Thyroid gland (tissue), 4 donors: ENCODE measurements at regions not wholly inside any gene's neighbourhood (a gene's known extent, or its start where the extent isn't known, plus 50 kb on each side); places are given as distances from the start of the nearest gene placed in this dataset.
"Not testable (repeated sequence)": the region's sequence is repeated elsewhere in the genome, so short reads cannot be mapped to it uniquely, and the experiment has no call there.

Source experiments
- DNase-seq, 2 donors: peaks; one replicate each; pipeline ENCODE4 v3.0.0-alpha.2; 2019
- H3K27ac ChIP-seq, 3 donors: fragments of 200-600 bp; sonication (generic); 1 replicate in 2 of 3; 2 replicates in 1 of 3; pipeline ENCODE4 v1.5.1; 2016 to 2019; ENCODE audit warnings: mild to moderate bottlenecking in 1 of 3, moderate library complexity in 1 of 3
- H3K27me3 ChIP-seq: fragments of 200-600 bp; sonication (generic); one replicate; pipeline ENCODE4 v1.5.1; 2019
- H3K36me3 ChIP-seq, 2 donors: fragments of 200-600 bp; sonication (generic); one replicate each; pipeline ENCODE4 v1.5.1; 2016 to 2019
- H3K4me1 ChIP-seq, 2 donors: fragments of 200-600 bp; sonication (generic); one replicate each; pipeline ENCODE4 v1.5.1; 2017 to 2019
- H3K4me3 ChIP-seq, 3 donors: fragments of 200-600 bp; sonication (generic); replicated peaks in 1 of 3; 1 replicate in 2 of 3; 2 replicates in 1 of 3; pipeline ENCODE4 v1.5.1; 2016; ENCODE audit warnings: mild to moderate bottlenecking in 1 of 3
- H3K9me3 ChIP-seq: fragments of 200-600 bp; sonication (generic); one replicate; pipeline ENCODE4 v1.5.1; 2017
- POLR2A ChIP-seq, 2 donors: fragments of 450-650 bp; IDR thresholded peaks; one replicate each; pipeline ENCODE4 v1.6.1; 2017; ENCODE audit warnings: antibody characterized with exemption in 2 of 2, mild to moderate bottlenecking in 2 of 2, moderate library complexity in 1 of 2
- WGBS, 2 donors: methylation state at CpG; one replicate each; pipeline ENCODE4 v1.1.5; 2017; 5-methylcytosine and 5-hydroxymethylcytosine counted together
- intact Hi-C: fragments of 100-400 bp; cut with DNase I; formaldehyde crosslinking; loops from one replicate; pipeline ENCODE4 v1.15.1; 2023
- TF ChIP-seq, protein P1 (sequence below), 6 experiments: fragments of 200-600 bp in 3 of 6; fragments of 450-650 bp in 3 of 6; sonication (generic) in 3 of 6; IDR thresholded peaks; one replicate each; pipeline ENCODE4 v1.5.1; 2016 to 2019; ENCODE audit warnings: antibody characterized with exemption in 6 of 6, mild to moderate bottlenecking in 2 of 6, inconsistent platforms in 1 of 6, moderate library complexity in 1 of 6

DNA sequence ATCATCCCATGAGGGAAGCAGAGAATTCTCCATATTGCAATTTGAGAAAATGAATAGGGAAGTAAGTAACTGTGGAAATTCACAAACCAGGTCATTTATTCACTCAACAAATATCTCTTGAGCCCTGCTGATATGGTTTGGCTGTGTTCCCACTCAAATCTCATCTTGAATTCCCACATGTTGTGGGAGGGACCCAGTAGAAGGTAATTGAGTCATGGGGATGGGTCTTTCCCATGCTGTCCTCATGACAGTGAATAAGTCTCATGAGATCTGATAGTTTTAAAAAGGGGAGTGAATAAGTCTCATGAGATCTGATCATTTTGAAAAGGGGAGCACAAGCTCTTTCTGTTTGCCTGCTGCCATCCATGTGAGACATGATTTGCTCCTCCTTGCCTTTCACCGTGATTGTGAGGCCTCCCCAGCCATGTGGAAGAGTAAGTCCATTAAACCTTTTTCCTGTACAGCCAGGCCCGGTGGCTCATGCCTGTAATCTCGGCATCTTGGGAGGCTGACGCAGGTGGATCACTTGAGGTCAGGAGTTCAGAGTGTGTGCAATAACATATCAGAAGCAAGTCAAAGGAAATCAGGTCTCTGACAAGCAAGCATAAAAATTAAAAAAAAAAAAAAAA is 193.2 kb downstream of the NDUFA10 start:
- intact Hi-C loops: no loop called here
- peaks cover 0 to 3% of the 10 kb centered on the region in 2 donors for H3K4me1 ChIP-seq
- H3K4me3 ChIP-seq: no peak overlapping the region
- no peaks in the 10 kb centered on the region for H3K9me3 ChIP-seq
- no peaks in the 10 kb centered on the region for H3K27me3 ChIP-seq
- H3K36me3 ChIP-seq: no peaks in the 10 kb centered on the region
- 77 to 88% methylated on average over 4 of the region's 4 CpGs for WGBS, 2 donors
- no peak for DNase-seq
- TF ChIP-seq POLR2A (IDR thresholded peaks at IDR 0.05): no peak
- TF ChIP-seq, protein P1, sequence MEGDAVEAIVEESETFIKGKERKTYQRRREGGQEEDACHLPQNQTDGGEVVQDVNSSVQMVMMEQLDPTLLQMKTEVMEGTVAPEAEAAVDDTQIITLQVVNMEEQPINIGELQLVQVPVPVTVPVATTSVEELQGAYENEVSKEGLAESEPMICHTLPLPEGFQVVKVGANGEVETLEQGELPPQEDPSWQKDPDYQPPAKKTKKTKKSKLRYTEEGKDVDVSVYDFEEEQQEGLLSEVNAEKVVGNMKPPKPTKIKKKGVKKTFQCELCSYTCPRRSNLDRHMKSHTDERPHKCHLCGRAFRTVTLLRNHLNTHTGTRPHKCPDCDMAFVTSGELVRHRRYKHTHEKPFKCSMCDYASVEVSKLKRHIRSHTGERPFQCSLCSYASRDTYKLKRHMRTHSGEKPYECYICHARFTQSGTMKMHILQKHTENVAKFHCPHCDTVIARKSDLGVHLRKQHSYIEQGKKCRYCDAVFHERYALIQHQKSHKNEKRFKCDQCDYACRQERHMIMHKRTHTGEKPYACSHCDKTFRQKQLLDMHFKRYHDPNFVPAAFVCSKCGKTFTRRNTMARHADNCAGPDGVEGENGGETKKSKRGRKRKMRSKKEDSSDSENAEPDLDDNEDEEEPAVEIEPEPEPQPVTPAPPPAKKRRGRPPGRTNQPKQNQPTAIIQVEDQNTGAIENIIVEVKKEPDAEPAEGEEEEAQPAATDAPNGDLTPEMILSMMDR (IDR thresholded peaks at IDR 0.05): no peak
- H3K27ac ChIP-seq: no peak overlapping the region

DNA sequence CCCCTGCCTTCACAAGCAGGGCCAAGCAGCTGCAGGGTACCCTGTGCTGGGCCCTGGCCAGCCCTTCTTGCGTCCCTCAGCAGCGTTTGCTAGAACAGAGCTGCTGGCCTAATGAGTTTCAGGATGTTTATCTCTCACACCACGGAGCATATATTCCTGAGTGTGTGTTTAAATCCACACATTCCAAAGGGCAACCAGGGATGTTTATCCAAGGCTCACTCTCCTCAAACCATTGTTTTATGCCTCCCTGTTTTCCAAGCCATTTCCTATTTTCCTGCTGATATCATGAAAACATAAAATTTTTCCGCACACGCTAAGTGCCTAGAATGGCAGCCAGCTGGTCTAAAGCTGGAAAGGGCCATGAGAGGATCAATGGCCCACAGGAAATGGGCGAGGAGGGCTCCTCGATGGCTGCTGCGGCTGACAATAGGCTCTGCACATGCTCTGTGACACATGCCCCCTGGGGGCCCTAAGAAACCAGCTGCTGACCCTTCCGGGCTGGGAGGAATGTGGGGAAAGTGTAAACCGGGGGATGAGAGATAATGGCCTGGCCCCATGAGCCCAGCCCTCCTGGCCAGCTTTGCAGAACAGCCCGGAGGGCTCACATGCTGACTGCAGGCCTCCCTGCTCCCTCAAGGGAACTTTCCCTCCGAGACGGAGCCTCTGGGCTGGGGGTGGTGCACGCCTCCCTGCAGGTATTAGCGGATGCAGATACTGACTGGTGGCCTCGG is 194.0 kb downstream of the NDUFA10 start:
- Histone ChIP-seq H3K9me3 (no peaks in the 10 kb centered on the region), H3K36me3 (no peaks in the 10 kb centered on the region), H3K4me1 (peaks cover 0 to 3% of the 10 kb centered on the region in 2 donors), H3K27me3 (no peaks in the 10 kb centered on the region), H3K4me3 (no peak overlapping the region), H3K27ac (no peak overlapping the region)
- TF ChIP-seq, protein P1 (IDR thresholded peaks at IDR 0.05): no peak
- TF ChIP-seq POLR2A (IDR thresholded peaks at IDR 0.05): no peak
- intact Hi-C loops: no loop called here
- DNase-seq: peak in 1 of 2 donors; percentile 17
- 54 to 55% methylated on average over 14 of the region's 16 CpGs for WGBS, 2 donors

DNA sequence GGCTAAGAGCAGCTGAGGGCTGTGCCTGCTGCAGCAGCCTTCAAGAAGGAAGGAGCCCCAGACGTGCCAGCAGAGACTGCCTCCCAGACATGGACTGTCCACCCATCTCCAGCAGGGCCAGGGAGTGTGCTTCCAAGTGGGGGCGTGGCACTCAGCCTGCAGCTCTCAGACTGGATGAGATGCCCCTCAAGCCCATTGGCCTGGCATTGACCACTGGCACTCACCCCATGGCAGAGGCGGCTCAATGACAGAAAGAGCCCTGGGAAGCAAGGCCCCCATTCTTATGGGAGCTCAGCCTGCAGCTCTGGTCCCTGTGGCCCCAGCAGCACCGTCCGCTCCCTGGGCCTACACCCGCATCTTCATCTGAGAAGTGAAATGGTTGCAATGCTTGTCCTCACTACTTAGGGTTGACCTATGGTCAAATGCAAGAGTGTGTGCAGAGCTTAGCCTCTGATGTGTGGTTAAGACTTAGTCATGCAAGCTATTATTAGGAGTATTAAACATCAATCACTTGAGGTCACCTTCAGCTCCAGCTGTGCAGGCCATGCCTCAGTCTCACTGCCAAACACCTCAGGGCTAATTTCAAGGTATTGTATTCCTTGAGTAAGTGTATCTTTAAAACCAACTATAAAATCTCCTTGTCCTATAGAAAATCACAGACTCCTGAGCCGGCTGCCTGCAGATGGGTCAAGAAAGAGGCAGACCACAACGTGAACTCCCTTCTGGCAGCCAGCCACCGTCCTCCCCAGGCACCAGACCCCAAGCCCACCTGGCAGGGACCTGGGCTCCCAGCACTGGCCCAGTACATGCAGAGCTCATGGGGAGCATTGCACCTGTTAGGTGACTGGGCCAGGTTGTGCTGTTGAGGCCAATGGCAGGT is 194.8 kb downstream of the NDUFA10 start:
- Histone ChIP-seq H3K4me3 (no peak overlapping the region), H3K27ac (no peak overlapping the region), H3K4me1 (peaks cover 0 to 3% of the 10 kb centered on the region in 2 donors), H3K36me3 (no peaks in the 10 kb centered on the region), H3K9me3 (no peaks in the 10 kb centered on the region), H3K27me3 (no peaks in the 10 kb centered on the region)
- 64 to 76% methylated on average over 7 to 8 of the region's 9 CpGs for WGBS, 2 donors
- intact Hi-C loops: no loop called here
- DNase-seq: no peak
- no peak for TF ChIP-seq POLR2A (IDR thresholded peaks at IDR 0.05)

DNA sequence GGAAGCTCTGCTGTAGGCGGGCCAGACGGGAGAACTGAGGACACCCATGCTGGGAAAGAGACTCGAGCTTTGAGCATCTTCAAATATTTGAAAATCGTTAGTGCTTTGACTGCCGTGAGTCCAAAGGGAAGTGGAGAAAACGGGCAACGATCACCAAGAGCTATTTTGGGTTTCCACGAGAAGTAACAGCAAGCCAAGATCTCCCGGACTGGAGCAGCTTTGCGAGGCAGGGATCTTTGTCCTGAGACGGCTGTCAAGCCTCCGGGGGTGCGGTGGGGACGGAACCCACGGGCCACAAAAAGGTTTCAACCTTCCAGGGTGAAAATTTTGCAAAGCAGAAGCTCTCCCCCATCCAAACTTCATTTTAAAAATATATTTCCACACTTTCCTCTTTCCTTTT is 195.8 kb downstream of the NDUFA10 start:
- Histone ChIP-seq H3K4me1 (peaks cover 0 to 3% of the 10 kb centered on the region in 2 donors), H3K4me3 (no peak overlapping the region), H3K9me3 (no peaks in the 10 kb centered on the region), H3K27ac (no peak overlapping the region), H3K27me3 (no peaks in the 10 kb centered on the region), H3K36me3 (no peaks in the 10 kb centered on the region)
- WGBS, 2 donors: 68 to 70% methylated on average over 15 of the region's 15 CpGs
- intact Hi-C loops: no loop called here
- no peak for DNase-seq
- no peak for TF ChIP-seq POLR2A (IDR thresholded peaks at IDR 0.05)
- TF ChIP-seq, protein P1 (IDR thresholded peaks at IDR 0.05): no peak

DNA sequence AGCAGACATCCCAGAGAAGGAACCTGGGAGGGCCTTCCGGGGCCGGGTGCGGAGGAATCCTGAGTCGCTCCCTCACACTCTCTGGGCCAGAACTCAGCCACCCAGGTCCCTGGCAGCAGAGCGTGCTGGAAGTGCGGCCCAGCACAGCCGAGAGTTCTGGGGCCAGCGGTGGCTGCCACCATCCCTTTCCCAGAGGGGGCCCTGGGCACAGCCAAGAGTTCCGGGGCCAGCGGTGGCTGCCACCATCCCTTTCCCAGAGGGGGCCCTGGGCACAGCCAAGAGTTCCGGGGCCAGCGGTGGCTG is 196.2 kb downstream of the NDUFA10 start:
- DNase-seq, H3K4me3 ChIP-seq, intact Hi-C loops, H3K4me1 ChIP-seq, H3K27ac ChIP-seq, H3K27me3 ChIP-seq, H3K9me3 ChIP-seq, H3K36me3 ChIP-seq: not testable (repeated sequence)
- 78 to 86% methylated on average over 2 to 7 of the region's 12 CpGs for WGBS, 2 donors
